HEK293T (cell line): ENCODE measurements at regions not wholly inside any gene's neighbourhood (a gene's known extent, or its start where the extent isn't known, plus 50 kb on each side); places are given as distances from the start of the nearest gene placed in this dataset.
"Not testable (repeated sequence)": the region's sequence is repeated elsewhere in the genome, so short reads cannot be mapped to it uniquely, and the experiment has no call there.

Source experiments
- CTCF ChIA-PET: fragments of 350-600 bp; formaldehyde crosslinking; extraction: SDS; loops from one replicate; lab custom pipeline; 2021; ENCODE audit warnings: antibody characterized with exemption, inconsistent platforms; lab: Yijun Ruan, JAX
- POLR2A ChIA-PET: fragments of 350-600 bp; formaldehyde crosslinking; extraction: SDS; loops from one replicate; lab custom pipeline; 2020; ENCODE audit warnings: antibody characterized with exemption, inconsistent platforms; lab: Yijun Ruan, JAX
- DNase-seq: peaks from one replicate; pipeline ENCODE4 v3.0.0; 2012; ENCODE audit warnings: mixed read lengths; ENCODE audit errors: extremely low spot score
- ARNT ChIP-seq: fragments of 450-650 bp; IDR thresholded peaks from 2 replicates; pipeline ENCODE4 v1.6.1; 2017; ENCODE audit warnings: mild to moderate bottlenecking
- BHLHE40 ChIP-seq: fragments of 450-650 bp; IDR thresholded peaks from 2 replicates; pipeline ENCODE4 v1.6.1; 2016; ENCODE audit warnings: mild to moderate bottlenecking, moderate library complexity, borderline replicate concordance
- CTBP1 ChIP-seq: fragments of 450-650 bp; IDR thresholded peaks from 2 replicates; pipeline ENCODE4 v1.6.1; 2016; ENCODE audit warnings: borderline replicate concordance
- ELF4 ChIP-seq: fragments of 450-650 bp; IDR thresholded peaks from 2 replicates; pipeline ENCODE4 v1.6.1; 2017; ENCODE audit warnings: antibody characterized with exemption
- FOXA1 ChIP-seq: fragments of 450-650 bp; IDR thresholded peaks from 2 replicates; pipeline ENCODE4 v1.6.1; 2016; ENCODE audit warnings: mild to moderate bottlenecking
- FOXK2 ChIP-seq: fragments of 450-650 bp; IDR thresholded peaks from 2 replicates; pipeline ENCODE4 v1.6.1; 2016; ENCODE audit warnings: mild to moderate bottlenecking
- FOXM1 ChIP-seq: fragments of 450-650 bp; IDR thresholded peaks from 2 replicates; pipeline ENCODE4 v1.6.1; 2017; ENCODE audit warnings: mild to moderate bottlenecking, borderline replicate concordance
- HDGF ChIP-seq: fragments of 450-650 bp; IDR thresholded peaks from 2 replicates; pipeline ENCODE4 v1.6.1; 2017; ENCODE audit warnings: antibody characterized with exemption, borderline replicate concordance
- L3MBTL2 ChIP-seq: fragments of 450-650 bp; conservative IDR thresholded peaks from 2 replicates; pipeline ENCODE4 v1.6.1; 2016; ENCODE audit warnings: mild to moderate bottlenecking
- LEF1 ChIP-seq: fragments of 450-650 bp; IDR thresholded peaks from 2 replicates; pipeline ENCODE4 v1.6.1; 2017; ENCODE audit warnings: mild to moderate bottlenecking, borderline replicate concordance
- NFRKB ChIP-seq: fragments of 450-650 bp; IDR thresholded peaks from 2 replicates; pipeline ENCODE4 v1.6.1; 2016; ENCODE audit warnings: mild to moderate bottlenecking, moderate library complexity
- PKNOX1 ChIP-seq: fragments of 450-650 bp; IDR thresholded peaks from 2 replicates; pipeline ENCODE4 v1.6.1; 2016
- SP1 ChIP-seq: fragments of 450-650 bp; IDR thresholded peaks from 2 replicates; pipeline ENCODE4 v1.6.1; 2017
- SUZ12 ChIP-seq: fragments of 450-650 bp; IDR thresholded peaks from 2 replicates; pipeline ENCODE4 v1.6.1; 2016; ENCODE audit warnings: mild to moderate bottlenecking
- TARDBP ChIP-seq: fragments of 450-650 bp; IDR thresholded peaks from 2 replicates; pipeline ENCODE4 v1.6.1; 2016
- ZNF384 ChIP-seq: fragments of 450-650 bp; IDR thresholded peaks from 2 replicates; pipeline ENCODE4 v1.6.1; 2016

GRCh38 chrX:64662876-64663275 is 267.6 kb upstream of the MTMR8 start:
- DNase-seq, result no peak
- POLR2A ChIA-PET, result no interaction called here
- TF ChIP-seq NFRKB, result no peak
- no peak for TF ChIP-seq ARNT
- TF ChIP-seq ELF4, result no peak
- TF ChIP-seq FOXA1, result no peak
- TF ChIP-seq BHLHE40, result no peak
- TF ChIP-seq HDGF, result no peak
- TF ChIP-seq CTBP1, result no peak
- no peak for TF ChIP-seq FOXK2
- TF ChIP-seq SP1, result no peak
- no peak for TF ChIP-seq TARDBP
- no peak for TF ChIP-seq FOXM1
- no peak for TF ChIP-seq LEF1
- no peak for TF ChIP-seq PKNOX1
- CTCF ChIA-PET, result no interaction called here

- POLR2A ChIA-PET, CTCF ChIA-PET, DNase-seq: not testable (repeated sequence)
Measured at GRCh38 chrX:64657229-64657628, 262.0 kb upstream of the MTMR8 start.

- CTCF ChIA-PET, result no interaction called here
- POLR2A ChIA-PET, result no interaction called here
- TF ChIP-seq HDGF (no peak), LEF1 (no peak), TARDBP (no peak), NFRKB (no peak), ELF4 (no peak), FOXK2 (no peak), BHLHE40 (no peak), PKNOX1 (no peak), ZNF384 (no peak), CTBP1 (no peak), SUZ12 (no peak), FOXM1 (no peak), FOXA1 (no peak), SP1 (no peak), L3MBTL2 (no peak), ARNT (no peak)
- DNase-seq, result no peak
Measured at GRCh38 chrX:64642482-64642881, 247.2 kb upstream of the MTMR8 start.
